OCI-LY3 (cell line): ENCODE measurements at regions not wholly inside any gene's neighbourhood (a gene's known extent, or its start where the extent isn't known, plus 50 kb on each side); places are given as distances from the start of the nearest gene placed in this dataset.

Experiments
- CTCF ChIP-seq: fragments of 200-600, 300-600 bp; sonication (generic); IDR thresholded peaks from 2 replicates; pipeline ENCODE4 v1.5.1; 2014; ENCODE audit warnings: antibody characterized with exemption, low read length, low read depth
- EZH2phosphoT487 ChIP-seq: fragments of 200-600 bp; shearing (Covaris generic); IDR thresholded peaks from 2 replicates; pipeline ENCODE4 v1.6.1; 2018; ENCODE audit warnings: antibody characterized with exemption, mixed run types, low read depth

DNA sequence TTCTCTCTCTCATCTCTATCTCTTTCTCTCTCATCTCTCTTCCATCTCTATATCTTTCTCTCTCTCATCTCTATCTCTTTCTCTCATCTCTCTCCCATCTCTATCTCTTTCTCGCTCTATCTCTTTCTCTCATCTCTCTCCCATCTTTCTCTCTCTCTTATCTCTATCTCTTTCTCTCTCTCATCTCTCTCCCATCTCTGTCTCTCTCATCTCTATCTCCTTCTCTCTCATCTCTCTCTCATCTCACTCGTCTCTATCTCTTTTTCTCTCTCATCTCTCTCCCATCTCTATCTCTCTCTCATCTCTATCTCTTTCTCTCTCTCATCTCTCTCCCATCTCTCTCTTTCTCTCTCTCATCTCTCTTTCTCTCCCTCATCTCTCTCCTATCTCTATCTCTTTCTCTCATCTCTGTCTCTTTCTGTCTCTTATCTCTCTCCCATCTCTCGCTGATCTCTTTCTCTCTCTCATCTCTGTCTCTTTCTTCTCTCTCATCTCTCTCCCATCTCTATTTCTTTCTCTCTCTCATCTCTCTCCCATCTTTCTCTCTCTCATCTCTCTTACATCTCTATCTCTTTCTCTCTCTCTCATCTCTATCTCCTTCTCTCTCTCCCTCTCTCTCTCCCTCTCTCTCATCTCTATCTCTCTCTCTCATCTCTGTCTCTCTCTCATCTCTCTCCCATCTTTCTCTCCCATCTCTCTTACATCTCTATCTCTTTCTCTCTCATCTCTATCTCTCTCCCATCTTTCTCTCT, 388.7 kb downstream of the NPHP4 start:
- no peak for TF ChIP-seq CTCF
- no peak for TF ChIP-seq EZH2phosphoT487
